ENCODE measurements at regions not wholly inside any gene's neighbourhood (a gene's known extent, or its start where the extent isn't known, plus 50 kb on each side); places are given as distances from the start of the nearest gene placed in this dataset.

DNA sequence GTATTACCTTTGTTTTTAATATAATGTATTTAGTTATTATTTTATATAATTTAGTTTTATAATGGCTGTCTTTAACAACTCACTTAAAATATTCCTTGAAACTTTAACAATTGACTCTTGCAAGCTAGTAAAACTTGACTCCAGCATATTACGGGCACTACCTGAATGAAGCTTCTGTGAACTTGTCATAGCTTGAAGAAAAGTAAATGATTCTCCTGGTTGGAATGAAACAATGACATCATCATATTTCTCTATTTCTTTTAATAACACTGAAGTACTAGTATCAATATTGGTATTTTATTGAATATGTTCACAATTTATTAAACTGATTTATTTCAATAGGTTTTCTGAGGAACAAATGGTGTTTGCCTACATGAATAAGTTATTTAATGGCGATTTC, 128.4 kb upstream of the PHF14 start:
- Histone ChIP-seq H3K4me3 (ENCODE audit: insufficient read depth, low read depth, low read length) (no peak overlapping the region), H3K79me1 (ENCODE audit: low read depth in 1 of 2, low read length in 2 of 2) (no peaks in the 10 kb centered on the region), H3K23ac (ENCODE audit: low read depth, low read length) (no peak overlapping the region), H3K56ac (ENCODE audit: extremely low read depth, insufficient read depth, low read length) (no peak overlapping the region), H2BK120ac (ENCODE audit: low read depth, low read length) (no peak overlapping the region), H3K18ac (ENCODE audit: low read depth, low read length) (no peak overlapping the region), H3K4ac (ENCODE audit: low read depth, low read length) (no peak overlapping the region), H3K4me2 (ENCODE audit: low read depth, low read length) (no peak overlapping the region), H2BK15ac (ENCODE audit: low read depth, low read length) (no peak overlapping the region), H2AFZ (replicated peaks; ENCODE audit: low read length, poor library complexity) (no peak overlapping the region), H4K91ac (ENCODE audit: insufficient read depth, low read depth, low read length) (no peak overlapping the region), H3K27me3 (ENCODE audit: control insufficient read depth, insufficient read depth, low read length) (no peaks in the 10 kb centered on the region), H2BK5ac (ENCODE audit: low read depth, low read length, poor library complexity, severe bottlenecking) (no peak overlapping the region), H2BK20ac (ENCODE audit: low read depth, low read length) (no peak overlapping the region), H3K9me1 (ENCODE audit: insufficient read depth, low read length) (no peaks in the 10 kb centered on the region), H2AK9ac (replicated peaks; ENCODE audit: low read depth, low read length, poor library complexity) (no peak overlapping the region), H3K14ac (replicated peaks; ENCODE audit: low read depth, low read length) (no peak overlapping the region), H4K8ac (ENCODE audit: low read depth in 2 of 2, low read length in 2 of 2) (no peak overlapping the region), H3K9ac (ENCODE audit: low read depth, low read length) (no peak overlapping the region), H3K27ac (ENCODE audit: insufficient read depth, low read length) (no peak overlapping the region), H3K9me3 (ENCODE audit: control insufficient read depth, insufficient read depth, low read length) (peaks cover 10% of the 10 kb centered on the region; the same call in 1 of the 2 replicates), H4K5ac (ENCODE audit: low read depth, low read length) (no peak overlapping the region), H3K36me3 (ENCODE audit: control insufficient read depth, insufficient read depth, low read length) (no peaks in the 10 kb centered on the region), H2AK5ac (ENCODE audit: low read depth, low read length) (no peak overlapping the region), H3K4me1 (ENCODE audit: control insufficient read depth, insufficient read depth, low read length) (no peaks in the 10 kb centered on the region), H4K20me1 (ENCODE audit: insufficient read depth, low read length) (no peaks in the 10 kb centered on the region)
- ATAC-seq (ENCODE audit: low read depth) = no peak
- TF ChIP-seq BHLHE40 (IDR thresholded peaks at IDR 0.05; ENCODE audit: low read depth, low read length) (no peak), MXI1 (IDR thresholded peaks at IDR 0.05; ENCODE audit: borderline replicate concordance, low read depth, low read length) (no peak), CHD1 (IDR thresholded peaks at IDR 0.05; ENCODE audit: low read depth, low read length) (no peak), MAZ (IDR thresholded peaks at IDR 0.05; ENCODE audit: borderline replicate concordance, low read depth, low read length) (no peak), CEBPB (IDR thresholded peaks at IDR 0.05; ENCODE audit: low read depth, low read length) (no peak), RFX5 (IDR thresholded peaks at IDR 0.05; ENCODE audit: low read depth, low read length) (no peak), SMC3 (IDR thresholded peaks at IDR 0.05; ENCODE audit: low read depth, low read length) (no peak), RAD21 (IDR thresholded peaks at IDR 0.05; ENCODE audit: low read length) (no peak), RCOR1 (IDR thresholded peaks at IDR 0.05; ENCODE audit: insufficient replicate concordance, low read length) (no peak), NFE2L2 (IDR thresholded peaks at IDR 0.05; ENCODE audit: low read depth, low read length) (no peak), MAFK (IDR thresholded peaks at IDR 0.05; ENCODE audit: low read depth, low read length) (no peak), POLR2A (IDR thresholded peaks at IDR 0.05; ENCODE audit: low read depth, low read length) (no peak), FOS (IDR thresholded peaks at IDR 0.05; ENCODE audit: low read depth, low read length) (no peak)
- TF ChIP-seq, protein P1, sequence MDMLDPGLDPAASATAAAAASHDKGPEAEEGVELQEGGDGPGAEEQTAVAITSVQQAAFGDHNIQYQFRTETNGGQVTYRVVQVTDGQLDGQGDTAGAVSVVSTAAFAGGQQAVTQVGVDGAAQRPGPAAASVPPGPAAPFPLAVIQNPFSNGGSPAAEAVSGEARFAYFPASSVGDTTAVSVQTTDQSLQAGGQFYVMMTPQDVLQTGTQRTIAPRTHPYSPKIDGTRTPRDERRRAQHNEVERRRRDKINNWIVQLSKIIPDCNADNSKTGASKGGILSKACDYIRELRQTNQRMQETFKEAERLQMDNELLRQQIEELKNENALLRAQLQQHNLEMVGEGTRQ (IDR thresholded peaks at IDR 0.05; ENCODE audit: low read depth, low read length) = no peak
- TF ChIP-seq, protein P2, sequence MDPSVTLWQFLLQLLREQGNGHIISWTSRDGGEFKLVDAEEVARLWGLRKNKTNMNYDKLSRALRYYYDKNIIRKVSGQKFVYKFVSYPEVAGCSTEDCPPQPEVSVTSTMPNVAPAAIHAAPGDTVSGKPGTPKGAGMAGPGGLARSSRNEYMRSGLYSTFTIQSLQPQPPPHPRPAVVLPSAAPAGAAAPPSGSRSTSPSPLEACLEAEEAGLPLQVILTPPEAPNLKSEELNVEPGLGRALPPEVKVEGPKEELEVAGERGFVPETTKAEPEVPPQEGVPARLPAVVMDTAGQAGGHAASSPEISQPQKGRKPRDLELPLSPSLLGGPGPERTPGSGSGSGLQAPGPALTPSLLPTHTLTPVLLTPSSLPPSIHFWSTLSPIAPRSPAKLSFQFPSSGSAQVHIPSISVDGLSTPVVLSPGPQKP (IDR thresholded peaks at IDR 0.05; ENCODE audit: borderline replicate concordance, low read depth, low read length) = no peak
- TF ChIP-seq, protein P3, sequence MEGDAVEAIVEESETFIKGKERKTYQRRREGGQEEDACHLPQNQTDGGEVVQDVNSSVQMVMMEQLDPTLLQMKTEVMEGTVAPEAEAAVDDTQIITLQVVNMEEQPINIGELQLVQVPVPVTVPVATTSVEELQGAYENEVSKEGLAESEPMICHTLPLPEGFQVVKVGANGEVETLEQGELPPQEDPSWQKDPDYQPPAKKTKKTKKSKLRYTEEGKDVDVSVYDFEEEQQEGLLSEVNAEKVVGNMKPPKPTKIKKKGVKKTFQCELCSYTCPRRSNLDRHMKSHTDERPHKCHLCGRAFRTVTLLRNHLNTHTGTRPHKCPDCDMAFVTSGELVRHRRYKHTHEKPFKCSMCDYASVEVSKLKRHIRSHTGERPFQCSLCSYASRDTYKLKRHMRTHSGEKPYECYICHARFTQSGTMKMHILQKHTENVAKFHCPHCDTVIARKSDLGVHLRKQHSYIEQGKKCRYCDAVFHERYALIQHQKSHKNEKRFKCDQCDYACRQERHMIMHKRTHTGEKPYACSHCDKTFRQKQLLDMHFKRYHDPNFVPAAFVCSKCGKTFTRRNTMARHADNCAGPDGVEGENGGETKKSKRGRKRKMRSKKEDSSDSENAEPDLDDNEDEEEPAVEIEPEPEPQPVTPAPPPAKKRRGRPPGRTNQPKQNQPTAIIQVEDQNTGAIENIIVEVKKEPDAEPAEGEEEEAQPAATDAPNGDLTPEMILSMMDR (conservative IDR thresholded peaks at IDR 0.05; ENCODE audit: low read depth, low read length) = no peak
- BruUV-seq (replicated peaks) = no TSS peak
- dilution Hi-C loops (cut with HindIII; ENCODE audit: low sequenced_read_pairs, unreplicated experiment) (no loop called here), in situ Hi-C loops (cut with MboI; ENCODE audit: low sequenced_read_pairs) (no loop called here), intact Hi-C loops (cut with micrococcal nuclease) (no loop called here)
- ChIA-PET POLR2A (ENCODE audit: unreplicated experiment) (no interaction called here), CTCF (no interaction called here)
- WGBS, 2 experiments (ENCODE audit: extremely low coverage in 2 of 2, insufficient read length in 1 of 2) = no CpG with 5 or more reads among the region's 2 CpGs
- DNase-seq = no peak

Measured in IMR-90 (cell line).